ENCODE measurements at regions not wholly inside any gene's neighbourhood (a gene's known extent, or its start where the extent isn't known, plus 50 kb on each side); places are given as distances from the start of the nearest gene placed in this dataset.

DNA sequence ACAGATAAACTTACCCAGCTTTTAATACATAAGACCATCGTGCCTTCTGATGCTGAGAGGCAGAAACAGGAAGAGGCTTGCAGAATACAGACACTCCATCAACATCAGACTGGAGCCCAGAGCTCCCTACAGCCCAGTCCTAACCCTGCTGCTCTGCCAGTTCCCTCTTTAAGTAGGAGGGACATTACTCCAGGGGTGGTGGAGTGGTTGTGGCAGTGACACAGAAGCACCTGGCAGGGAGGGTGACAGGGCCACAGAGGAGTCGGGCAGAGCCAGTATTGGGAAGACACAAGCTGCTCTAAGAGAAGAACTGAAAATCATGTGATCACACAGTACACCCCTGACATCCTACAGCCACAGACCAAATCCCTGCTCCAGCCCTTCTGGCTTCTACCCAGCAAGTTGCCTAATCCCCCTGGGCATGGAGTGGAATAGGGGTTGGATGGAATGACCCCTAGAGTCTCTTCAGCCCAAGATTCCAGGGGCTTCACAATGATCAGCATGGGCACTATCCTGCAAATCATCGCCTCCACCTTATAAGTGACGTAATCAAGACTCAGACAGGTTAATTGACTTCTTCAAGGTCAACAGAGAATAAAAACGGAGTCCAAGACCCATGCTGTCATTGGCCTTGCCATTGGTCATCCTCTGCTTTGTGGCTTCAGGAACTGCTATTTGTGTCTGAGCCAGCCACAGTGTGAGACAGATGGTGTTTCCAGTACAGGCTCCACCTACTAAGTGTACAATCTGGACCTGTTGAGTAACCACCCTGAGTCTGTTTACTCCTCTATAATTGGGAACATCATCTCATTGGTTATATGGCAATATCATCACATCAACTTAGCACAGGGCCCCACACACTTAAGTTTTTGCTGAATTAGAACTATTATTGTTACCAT is 61.1 kb upstream of the ZMIZ1 start:
- no peaks in the 10 kb centered on the region for H3K36me3 ChIP-seq (replicated peaks in 1 of 2; ENCODE audit: control extremely low read depth in 1 of 2, control insufficient read depth in 1 of 2, extremely low read depth in 1 of 2, insufficient read depth in 2 of 2, low read length in 1 of 2)
- no peak overlapping the region for H3K27ac Mint-ChIP-seq

DNA sequence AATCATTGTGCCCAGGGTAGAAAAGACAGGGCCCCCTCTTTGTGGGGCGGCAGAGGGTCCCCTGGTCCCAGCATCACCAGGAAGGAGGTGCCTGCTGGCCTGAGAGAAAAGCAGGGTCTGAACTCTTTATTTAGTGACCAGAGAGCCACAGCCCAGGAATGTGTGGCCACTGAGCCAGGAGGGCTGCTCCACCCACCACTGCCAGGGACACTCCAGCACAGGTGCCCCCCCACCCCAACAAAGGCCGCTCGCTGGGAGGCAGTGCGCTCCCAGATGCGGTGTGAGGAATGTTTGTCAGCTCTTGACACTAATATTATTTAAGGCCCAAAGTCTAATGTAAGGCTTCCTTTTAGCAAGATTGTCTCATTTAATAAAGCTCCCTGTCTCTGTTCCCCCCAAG is 59.6 kb upstream of the ZMIZ1 start:
- H3K4me3 ChIP-seq (ENCODE audit: control extremely low read depth in 1 of 5, extremely low read depth in 1 of 5, insufficient read depth in 1 of 5, low read depth in 2 of 5, low read length in 4 of 5): no peak overlapping the region
- Mint-ChIP-seq H3K9me3 (ENCODE audit: insufficient read depth) (no peaks in the 10 kb centered on the region), H3K27me3 (peaks cover 62% of the 10 kb centered on the region), H3K27ac (no peak overlapping the region), H3K4me1 (no peaks in the 10 kb centered on the region), H3K4me3 (no peak overlapping the region)
- H3K4me1 ChIP-seq (ENCODE audit: control insufficient read depth in 2 of 2, insufficient read depth in 2 of 2, low read length in 2 of 2): no peaks in the 10 kb centered on the region
- ATAC-seq (ENCODE audit: low read depth): no peak
- H3K4me2 ChIP-seq (replicated peaks; ENCODE audit: low read depth, low read length, poor library complexity, severe bottlenecking): no peak overlapping the region
- no peaks in the 10 kb centered on the region for H3K79me2 ChIP-seq (ENCODE audit: control insufficient read depth, insufficient read depth, low read length)
- no peak overlapping the region for H3K9ac ChIP-seq (ENCODE audit: low read length)
- WGBS (ENCODE audit: insufficient coverage): 91% methylated on average over 1 of the region's 5 CpGs
- DNase-seq: no peak
- no peaks in the 10 kb centered on the region for H3K36me3 ChIP-seq (replicated peaks in 1 of 2; ENCODE audit: control extremely low read depth in 1 of 2, control insufficient read depth in 1 of 2, extremely low read depth in 1 of 2, insufficient read depth in 2 of 2, low read length in 1 of 2)
- no peaks in the 10 kb centered on the region for H4K20me1 ChIP-seq (ENCODE audit: control insufficient read depth, insufficient read depth, low read length, poor library complexity, severe bottlenecking)
- peaks cover 0 to 23% (median 7%) of the 10 kb centered on the region in 4 experiments for H3K27me3 ChIP-seq (replicated peaks in 1 of 4; ENCODE audit: control extremely low read depth in 1 of 4, control insufficient read depth in 3 of 4, insufficient read depth in 4 of 4, low read length in 3 of 4)
- ChIA-PET POLR2A (no interaction called here), CTCF (no interaction called here)
- intact Hi-C loops (cut with micrococcal nuclease): no loop called here
- no peaks in the 10 kb centered on the region for H3K9me3 ChIP-seq (ENCODE audit: control extremely low read depth in 1 of 3, control insufficient read depth in 2 of 3, insufficient read depth in 1 of 3, low read length in 2 of 3)
- H2AFZ ChIP-seq (ENCODE audit: insufficient read depth, low read depth, low read length, poor library complexity, severe bottlenecking): no peak overlapping the region
- TF ChIP-seq, protein P1, sequence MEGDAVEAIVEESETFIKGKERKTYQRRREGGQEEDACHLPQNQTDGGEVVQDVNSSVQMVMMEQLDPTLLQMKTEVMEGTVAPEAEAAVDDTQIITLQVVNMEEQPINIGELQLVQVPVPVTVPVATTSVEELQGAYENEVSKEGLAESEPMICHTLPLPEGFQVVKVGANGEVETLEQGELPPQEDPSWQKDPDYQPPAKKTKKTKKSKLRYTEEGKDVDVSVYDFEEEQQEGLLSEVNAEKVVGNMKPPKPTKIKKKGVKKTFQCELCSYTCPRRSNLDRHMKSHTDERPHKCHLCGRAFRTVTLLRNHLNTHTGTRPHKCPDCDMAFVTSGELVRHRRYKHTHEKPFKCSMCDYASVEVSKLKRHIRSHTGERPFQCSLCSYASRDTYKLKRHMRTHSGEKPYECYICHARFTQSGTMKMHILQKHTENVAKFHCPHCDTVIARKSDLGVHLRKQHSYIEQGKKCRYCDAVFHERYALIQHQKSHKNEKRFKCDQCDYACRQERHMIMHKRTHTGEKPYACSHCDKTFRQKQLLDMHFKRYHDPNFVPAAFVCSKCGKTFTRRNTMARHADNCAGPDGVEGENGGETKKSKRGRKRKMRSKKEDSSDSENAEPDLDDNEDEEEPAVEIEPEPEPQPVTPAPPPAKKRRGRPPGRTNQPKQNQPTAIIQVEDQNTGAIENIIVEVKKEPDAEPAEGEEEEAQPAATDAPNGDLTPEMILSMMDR (IDR thresholded peaks at IDR 0.05): no peak
- no peak for TF ChIP-seq EZH2 (IDR thresholded peaks at IDR 0.05; ENCODE audit: borderline replicate concordance, insufficient read depth, low read depth, low read length, poor library complexity, severe bottlenecking)
- H3K27ac ChIP-seq (ENCODE audit: low read length in 2 of 2): no peak overlapping the region

More for the DNA sequence above, 61.1 kb upstream of the ZMIZ1 start:
- H3K27me3 Mint-ChIP-seq: peaks cover 63% of the 10 kb centered on the region
- POLR2A ChIA-PET: no interaction called here
- H3K4me1 Mint-ChIP-seq: no peaks in the 10 kb centered on the region
- no peak overlapping the region for H2AFZ ChIP-seq (ENCODE audit: insufficient read depth, low read depth, low read length, poor library complexity, severe bottlenecking)
- no peak overlapping the region for H3K4me3 Mint-ChIP-seq
- H3K4me1 ChIP-seq (ENCODE audit: control insufficient read depth in 2 of 2, insufficient read depth in 2 of 2, low read length in 2 of 2): no peaks in the 10 kb centered on the region
- no peaks in the 10 kb centered on the region for H3K9me3 Mint-ChIP-seq (ENCODE audit: insufficient read depth)
- ATAC-seq (ENCODE audit: low read depth) (no peak), DNase-seq (no peak)
- no peak overlapping the region for H3K4me3 ChIP-seq (ENCODE audit: control extremely low read depth in 1 of 5, extremely low read depth in 1 of 5, insufficient read depth in 1 of 5, low read depth in 2 of 5, low read length in 4 of 5)
- intact Hi-C loops (cut with micrococcal nuclease): no loop called here
- CTCF ChIA-PET: no interaction called here
- H3K27ac ChIP-seq (ENCODE audit: low read length in 2 of 2): no peak overlapping the region
- H3K9me3 ChIP-seq (ENCODE audit: control extremely low read depth in 1 of 3, control insufficient read depth in 2 of 3, insufficient read depth in 1 of 3, low read length in 2 of 3): peaks cover 0 to 2% (median 0%) of the 10 kb centered on the region in 3 donors
- H3K9ac ChIP-seq (ENCODE audit: low read length): no peak overlapping the region
- H4K20me1 ChIP-seq (ENCODE audit: control insufficient read depth, insufficient read depth, low read length, poor library complexity, severe bottlenecking): no peaks in the 10 kb centered on the region
- no peaks in the 10 kb centered on the region for H3K79me2 ChIP-seq (ENCODE audit: control insufficient read depth, insufficient read depth, low read length)
- TF ChIP-seq EZH2 (IDR thresholded peaks at IDR 0.05; ENCODE audit: borderline replicate concordance, insufficient read depth, low read depth, low read length, poor library complexity, severe bottlenecking): no peak
- TF ChIP-seq, protein P1 (IDR thresholded peaks at IDR 0.05): no peak
- H3K27me3 ChIP-seq (replicated peaks in 1 of 4; ENCODE audit: control extremely low read depth in 1 of 4, control insufficient read depth in 3 of 4, insufficient read depth in 4 of 4, low read length in 3 of 4): peaks cover 0 to 24% (median 7%) of the 10 kb centered on the region in 4 experiments
- 72% methylated on average over 3 of the region's 5 CpGs for WGBS (ENCODE audit: insufficient coverage)
- no peak overlapping the region for H3K4me2 ChIP-seq (replicated peaks; ENCODE audit: low read depth, low read length, poor library complexity, severe bottlenecking)
